HG02981 (cell line): ENCODE measurements at regions not wholly inside any gene's neighbourhood (a gene's known extent, or its start where the extent isn't known, plus 50 kb on each side); places are given as distances from the start of the nearest gene placed in this dataset.
"Not testable (repeated sequence)": the region's sequence is repeated elsewhere in the genome, so short reads cannot be mapped to it uniquely, and the experiment has no call there.

Source experiments
- ATAC-seq: cut with Tn5 transposase; IDR thresholded peaks from one replicate; pipeline ENCODE4 v1.9.1; 2021; ENCODE audit warnings: mild to moderate bottlenecking, moderate library complexity; ENCODE audit not compliant: unreplicated experiment

GRCh38 chr7:79513261-79513660 is 59.8 kb upstream of the MAGI2 start:
- ATAC-seq: no peak

GRCh38 chr7:79512261-79512660 is 58.8 kb upstream of the MAGI2 start:
- ATAC-seq: no peak

GRCh38 chr7:79511056-79511455 is 57.6 kb upstream of the MAGI2 start:
- ATAC-seq: not testable (repeated sequence)

GRCh38 chr7:79507131-79507530 is 53.7 kb upstream of the MAGI2 start:
- ATAC-seq: no peak

- ATAC-seq: no peak
Observed at GRCh38 chr7:79506481-79506880, 53.0 kb upstream of the MAGI2 start.

GRCh38 chr7:79504607-79505389 is 51.3 kb upstream of the MAGI2 start:
- no peak for ATAC-seq
